Esophagus (tissue), 2 donors: ENCODE measurements at regions not wholly inside any gene's neighbourhood (a gene's known extent, or its start where the extent isn't known, plus 50 kb on each side); places are given as distances from the start of the nearest gene placed in this dataset.
"Not testable (repeated sequence)": the region's sequence is repeated elsewhere in the genome, so short reads cannot be mapped to it uniquely, and the experiment has no call there.

Experiments used
- H3K27ac ChIP-seq, 2 donors: one replicate each; pipeline ENCODE4 v1.5.1; 2013; ENCODE audit warnings: low read depth in 2 of 2, mild to moderate bottlenecking in 2 of 2, inconsistent platforms in 1 of 2, low read length in 1 of 2, moderate library complexity in 1 of 2
- H3K27me3 ChIP-seq, 2 donors: one replicate each; pipeline ENCODE4 v1.6.1; 2013; ENCODE audit warnings: low read length in 2 of 2, control low read depth in 1 of 2, mild to moderate bottlenecking in 1 of 2; ENCODE audit not compliant: insufficient read depth in 2 of 2, control insufficient read depth in 1 of 2
- H3K36me3 ChIP-seq, 2 donors: one replicate each; pipeline ENCODE4 v1.6.1; 2013; ENCODE audit warnings: low read length in 1 of 2; ENCODE audit not compliant: control insufficient read depth in 2 of 2, insufficient read depth in 2 of 2
- H3K4me1 ChIP-seq, 2 donors: one replicate each; pipeline ENCODE4 v1.6.1; 2013; ENCODE audit warnings: low read length in 1 of 2; ENCODE audit not compliant: control insufficient read depth in 2 of 2, insufficient read depth in 2 of 2
- H3K4me3 ChIP-seq, 2 donors: one replicate each; pipeline ENCODE4 v1.5.1; 2013; ENCODE audit warnings: low read length in 2 of 2, mild to moderate bottlenecking in 2 of 2, low read depth in 1 of 2, moderate library complexity in 1 of 2
- H3K9me3 ChIP-seq, 2 donors: one replicate each; pipeline ENCODE4 v1.6.1; 2013; ENCODE audit warnings: mild to moderate bottlenecking in 2 of 2, low read depth in 1 of 2, low read length in 1 of 2, moderate library complexity in 1 of 2; ENCODE audit not compliant: control insufficient read depth in 2 of 2, insufficient read depth in 1 of 2
- WGBS, 2 donors: extraction: QIAGEN DNeasy Blood & Tissue Kit; methylation state at CpG; one replicate each; pipeline ENCODE4 v1.1.7; 2013; 5-methylcytosine and 5-hydroxymethylcytosine counted together
- donor health status: healthy with polysubstance abuse.
- donor health status: Bipolar disorder and iron deficiency.

GRCh38 chr4:181855307-181855706 is 387.9 kb upstream of the TENM3 start:
- Histone ChIP-seq H3K9me3 (peaks cover 0 to 4% of the 10 kb centered on the region in 2 donors), H3K27me3 (no peaks in the 10 kb centered on the region), H3K27ac (no peak overlapping the region), H3K4me1 (no peaks in the 10 kb centered on the region), H3K36me3 (no peaks in the 10 kb centered on the region), H3K4me3 (no peak overlapping the region)
- 33 to 55% methylated on average over 1 of the region's 1 CpG for WGBS, 2 donors

- H3K9me3 ChIP-seq, H3K4me3 ChIP-seq, H3K36me3 ChIP-seq, H3K27me3 ChIP-seq, H3K27ac ChIP-seq, H3K4me1 ChIP-seq: not testable (repeated sequence)
- 92 to 100% methylated on average over 1 of the region's 1 CpG for WGBS, 2 donors
These were observed 385.7 kb upstream of the TENM3 start for GRCh38 chr4:181857471-181857870.

- Histone ChIP-seq H3K9me3 (peaks cover 0 to 4% of the 10 kb centered on the region in 2 donors), H3K4me3 (no peak overlapping the region), H3K27me3 (no peaks in the 10 kb centered on the region), H3K4me1 (no peaks in the 10 kb centered on the region), H3K36me3 (no peaks in the 10 kb centered on the region), H3K27ac (no peak overlapping the region)
- 69 to 85% methylated on average over 4 of the region's 4 CpGs for WGBS, 2 donors
These were observed 384.5 kb upstream of the TENM3 start for GRCh38 chr4:181858741-181859140.

- no peaks in the 10 kb centered on the region for H3K4me1 ChIP-seq
- H3K9me3 ChIP-seq: peaks cover 0 to 4% of the 10 kb centered on the region in 2 donors
- 77 to 80% methylated on average over 2 of the region's 2 CpGs for WGBS, 2 donors
- H3K4me3 ChIP-seq: no peak overlapping the region
- H3K27ac ChIP-seq: no peak overlapping the region
- no peaks in the 10 kb centered on the region for H3K36me3 ChIP-seq
- no peaks in the 10 kb centered on the region for H3K27me3 ChIP-seq
These were observed 383.8 kb upstream of the TENM3 start for GRCh38 chr4:181859439-181859838.

GRCh38 chr4:181860157-181860556 is 383.0 kb upstream of the TENM3 start:
- Histone ChIP-seq H3K4me1 (no peaks in the 10 kb centered on the region), H3K27me3 (no peaks in the 10 kb centered on the region), H3K27ac (no peak overlapping the region), H3K4me3 (no peak overlapping the region), H3K36me3 (no peaks in the 10 kb centered on the region), H3K9me3 (peaks cover 0 to 4% of the 10 kb centered on the region in 2 donors)
- 44 to 47% methylated on average over 7 of the region's 7 CpGs for WGBS, 2 donors

- no peak overlapping the region for H3K27ac ChIP-seq
- no peaks in the 10 kb centered on the region for H3K27me3 ChIP-seq
- WGBS, 2 donors: 77 to 83% methylated on average over 4 of the region's 4 CpGs
- no peak overlapping the region for H3K4me3 ChIP-seq
- no peaks in the 10 kb centered on the region for H3K36me3 ChIP-seq
- no peaks in the 10 kb centered on the region for H3K4me1 ChIP-seq
- H3K9me3 ChIP-seq: peaks cover 0 to 4% of the 10 kb centered on the region in 2 donors
These were observed 382.5 kb upstream of the TENM3 start for GRCh38 chr4:181860668-181861067.

GRCh38 chr4:181863856-181864255 is 379.3 kb upstream of the TENM3 start:
- no peak overlapping the region for H3K4me3 ChIP-seq
- H3K36me3 ChIP-seq: no peaks in the 10 kb centered on the region
- no peaks in the 10 kb centered on the region for H3K9me3 ChIP-seq
- H3K4me1 ChIP-seq: no peaks in the 10 kb centered on the region
- 83 to 86% methylated on average over 3 of the region's 3 CpGs for WGBS, 2 donors
- H3K27ac ChIP-seq: no peak overlapping the region
- no peaks in the 10 kb centered on the region for H3K27me3 ChIP-seq

- Histone ChIP-seq H3K4me1 (no peaks in the 10 kb centered on the region), H3K9me3 (no peaks in the 10 kb centered on the region), H3K4me3 (no peak overlapping the region), H3K27me3 (no peaks in the 10 kb centered on the region), H3K36me3 (no peaks in the 10 kb centered on the region), H3K27ac (no peak overlapping the region)
- WGBS, 2 donors: 40 to 60% methylated on average over 1 of the region's 1 CpG
These were observed 372.9 kb upstream of the TENM3 start for GRCh38 chr4:181870326-181870725.

GRCh38 chr4:181874602-181875001 is 368.6 kb upstream of the TENM3 start:
- Histone ChIP-seq H3K27me3 (no peaks in the 10 kb centered on the region), H3K9me3 (no peaks in the 10 kb centered on the region), H3K4me1 (no peaks in the 10 kb centered on the region), H3K36me3 (no peaks in the 10 kb centered on the region), H3K4me3 (no peak overlapping the region), H3K27ac (no peak overlapping the region)
- 67% methylated on average over 5 of the region's 5 CpGs for WGBS, 2 donors

GRCh38 chr4:181877329-181877848 is 365.8 kb upstream of the TENM3 start:
- 40 to 41% methylated on average over 1 of the region's 1 CpG for WGBS, 2 donors
- no peaks in the 10 kb centered on the region for H3K9me3 ChIP-seq
- H3K4me1 ChIP-seq: no peaks in the 10 kb centered on the region
- no peaks in the 10 kb centered on the region for H3K27me3 ChIP-seq
- H3K4me3 ChIP-seq: no peak overlapping the region
- no peaks in the 10 kb centered on the region for H3K36me3 ChIP-seq
- H3K27ac ChIP-seq: no peak overlapping the region
